Stimulated activated CD8-positive, alpha-beta memory T cell treated with anti-CD3 and anti-CD28 coated beads, Interleukin-4, amount 100 ng/mL, for 24 hours (primary cell): ENCODE measurements at regions not wholly inside any gene's neighbourhood (a gene's known extent, or its start where the extent isn't known, plus 50 kb on each side); places are given as distances from the start of the nearest gene placed in this dataset.
"Not testable (repeated sequence)": the region's sequence is repeated elsewhere in the genome, so short reads cannot be mapped to it uniquely, and the experiment has no call there.

Source experiments
- DNase-seq: peaks from one replicate; pipeline ENCODE4 v3.0.0-alpha.2; 2020; ENCODE audit warnings: low read depth

GRCh38 chr7:131727189-131727588 lies 170.8 kb upstream of the PODXL start:
- DNase-seq, result no peak

DNA sequence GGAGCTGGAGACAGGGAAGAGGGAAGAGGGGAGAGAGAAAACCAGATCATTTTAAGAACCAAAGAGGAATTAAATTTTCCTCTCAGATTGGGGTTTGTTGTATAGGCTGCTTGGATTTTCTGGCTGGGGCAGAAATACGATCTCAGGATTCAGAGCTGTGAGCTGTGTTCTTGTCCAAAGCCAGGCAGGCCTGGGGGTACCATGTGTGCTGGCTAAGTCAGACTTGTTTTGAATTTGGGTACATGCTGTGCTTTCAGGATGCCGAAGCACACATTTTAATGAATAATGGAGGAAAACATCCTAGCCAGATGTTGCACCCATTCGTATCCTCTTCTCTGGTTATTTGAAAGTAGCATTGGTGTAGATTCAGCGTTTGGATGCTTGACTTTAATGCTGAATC lies 170.3 kb upstream of the PODXL start:
- DNase-seq, result no peak

GRCh38 chr7:131726031-131726430 lies 169.6 kb upstream of the PODXL start:
- DNase-seq, result no peak

- DNase-seq, result no peak
Measured at GRCh38 chr7:131724776-131725345, 168.4 kb upstream of the PODXL start.

DNA sequence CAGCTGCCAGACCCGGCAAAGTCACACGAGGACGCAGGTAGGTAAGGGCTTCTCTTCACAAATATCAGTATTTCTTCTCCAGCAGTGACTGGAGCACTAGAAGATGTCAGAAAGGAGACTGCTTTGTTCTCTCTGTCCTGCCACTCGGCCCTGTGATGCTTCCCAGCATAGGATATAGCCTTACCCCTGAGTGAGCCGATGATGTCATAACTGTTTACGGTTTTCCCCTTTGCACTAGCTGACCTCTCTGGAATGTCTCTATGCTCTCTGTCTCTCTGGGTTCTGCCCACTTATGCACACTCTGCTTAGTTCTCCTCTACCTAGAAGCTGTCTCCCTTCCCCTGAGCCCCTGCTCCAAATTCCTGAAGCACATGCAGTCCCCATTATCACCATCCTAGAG lies 167.5 kb upstream of the PODXL start:
- no peak for DNase-seq

DNA sequence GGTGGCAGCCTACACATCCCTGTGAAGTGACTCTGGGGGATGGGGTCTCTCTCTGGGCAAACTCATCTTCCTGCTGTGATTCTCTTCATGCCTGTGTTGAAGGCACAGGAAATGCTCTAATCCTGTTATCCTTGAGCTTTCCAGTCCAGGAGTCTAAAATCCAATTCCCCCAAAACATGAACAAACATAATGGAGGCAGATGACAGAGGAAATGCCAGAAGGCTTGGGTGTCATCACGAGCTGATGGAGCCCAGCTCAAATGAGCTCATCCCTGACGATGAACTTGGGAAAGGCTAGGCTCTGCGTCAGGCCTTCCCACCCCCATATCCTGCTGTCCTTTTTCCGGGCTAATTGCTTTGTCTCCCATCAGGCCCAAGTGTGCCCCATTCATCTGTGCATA lies 165.9 kb upstream of the PODXL start:
- no peak for DNase-seq

DNA sequence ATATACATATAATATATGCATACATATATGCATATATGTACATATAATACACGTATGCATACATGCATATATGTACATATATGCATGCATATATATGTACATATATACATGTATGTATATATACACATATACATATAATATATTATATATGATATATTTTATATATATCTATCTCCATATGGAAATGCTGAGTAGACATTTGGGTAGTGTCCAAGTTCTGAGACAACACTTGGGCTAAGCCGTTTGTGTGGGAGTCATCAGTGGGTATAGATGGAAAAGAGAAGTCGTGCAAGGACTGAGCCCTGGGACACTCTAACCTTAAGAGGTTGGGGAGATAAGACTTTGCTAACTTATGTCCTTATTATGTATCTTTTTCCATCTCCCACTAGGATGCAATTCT lies 165.2 kb upstream of the PODXL start:
- DNase-seq, result no peak

- no peak for DNase-seq
Measured at GRCh38 chr7:131720703-131721102, 164.3 kb upstream of the PODXL start.

DNA sequence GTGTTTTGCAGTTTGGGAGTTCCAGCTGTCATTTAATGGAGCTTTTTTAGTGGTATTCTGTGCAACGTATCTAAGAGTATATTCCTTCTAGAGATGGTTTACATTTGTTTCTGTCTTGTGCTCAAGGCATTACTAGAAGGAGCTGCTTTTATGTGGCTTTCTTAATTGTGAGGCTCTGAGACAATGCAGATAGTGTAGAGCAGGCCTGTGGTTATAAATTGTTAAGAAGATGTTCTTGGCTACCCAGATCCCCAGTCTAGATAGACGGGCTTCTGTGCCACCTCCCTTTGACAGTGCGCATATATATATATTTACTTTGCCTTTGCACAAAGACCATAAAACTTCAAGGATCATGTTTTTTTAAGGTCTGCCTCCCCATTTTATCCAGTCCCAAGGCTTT lies 160.8 kb upstream of the PODXL start:
- DNase-seq, result no peak

DNA sequence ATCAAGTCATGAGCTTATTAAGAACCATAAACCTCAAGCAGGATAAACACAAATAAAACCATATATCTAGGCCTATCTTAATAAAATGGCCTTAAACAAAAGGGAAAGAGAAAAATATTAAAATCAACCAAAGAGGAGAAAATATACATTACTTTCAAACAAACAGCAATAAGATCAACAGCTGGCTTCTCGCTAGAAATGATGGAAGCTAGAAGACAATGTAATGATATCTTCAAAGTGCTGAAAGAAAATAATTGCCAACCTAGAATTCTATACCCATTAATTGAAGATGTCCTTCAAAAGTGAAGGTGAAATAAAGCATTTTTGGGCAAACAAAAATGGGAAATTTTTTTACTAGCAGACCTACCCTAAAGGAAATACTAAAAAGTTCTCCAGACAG lies 142.9 kb upstream of the PODXL start:
- DNase-seq, result no peak

- peak; percentile 31 for DNase-seq
Measured at GRCh38 chr7:131692131-131692960, 135.9 kb upstream of the PODXL start.

- no peak for DNase-seq
Measured at GRCh38 chr7:131691454-131692130, 135.2 kb upstream of the PODXL start.

DNA sequence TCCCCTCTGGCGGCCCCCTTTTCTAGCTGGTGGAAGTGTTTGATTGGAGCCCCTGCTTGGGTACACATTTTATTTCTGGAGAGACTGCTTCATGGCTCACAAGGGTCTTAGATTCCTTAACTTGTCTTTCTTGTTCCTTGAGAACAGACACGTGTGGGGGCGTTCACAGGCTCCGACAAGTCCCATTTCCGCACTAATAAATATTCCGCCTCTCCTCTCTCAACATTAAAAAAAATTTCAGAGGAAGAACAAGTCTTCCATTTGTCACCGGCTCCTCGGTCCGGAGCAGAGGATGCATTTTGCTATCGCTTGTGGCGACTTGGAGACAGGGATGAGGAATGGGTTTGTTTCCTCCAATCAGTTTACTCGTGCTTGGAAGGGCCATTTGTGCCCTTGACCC lies 134.0 kb upstream of the PODXL start:
- DNase-seq, result no peak

DNA sequence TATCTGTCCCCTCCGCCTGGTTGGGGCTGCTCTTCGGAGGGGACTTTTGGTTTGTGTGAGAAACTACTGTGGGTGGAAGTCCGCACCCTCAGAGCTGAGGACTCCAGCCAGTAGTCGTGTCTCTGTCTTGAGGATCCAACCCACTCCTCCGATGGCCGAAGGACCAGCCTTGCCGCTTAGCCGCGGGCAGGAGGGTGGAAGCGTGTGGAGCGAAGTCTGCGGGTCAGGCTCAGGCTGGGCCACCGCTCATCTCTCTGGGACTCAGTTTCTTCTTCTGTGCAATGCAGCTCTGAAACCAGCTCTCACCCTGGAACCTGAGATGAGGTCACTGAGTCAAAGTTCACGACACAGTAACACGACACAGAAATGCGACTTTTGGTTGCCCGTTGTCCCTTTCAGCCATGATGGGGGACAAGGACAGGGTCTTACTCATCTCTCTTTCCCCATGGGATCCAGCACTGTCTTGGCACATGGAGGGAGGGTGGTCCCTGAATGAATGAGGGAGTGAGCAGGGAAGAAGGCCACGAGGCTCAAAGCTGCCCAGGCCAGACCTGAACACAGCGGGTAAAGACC lies 133.3 kb upstream of the PODXL start:
- no peak for DNase-seq

DNA sequence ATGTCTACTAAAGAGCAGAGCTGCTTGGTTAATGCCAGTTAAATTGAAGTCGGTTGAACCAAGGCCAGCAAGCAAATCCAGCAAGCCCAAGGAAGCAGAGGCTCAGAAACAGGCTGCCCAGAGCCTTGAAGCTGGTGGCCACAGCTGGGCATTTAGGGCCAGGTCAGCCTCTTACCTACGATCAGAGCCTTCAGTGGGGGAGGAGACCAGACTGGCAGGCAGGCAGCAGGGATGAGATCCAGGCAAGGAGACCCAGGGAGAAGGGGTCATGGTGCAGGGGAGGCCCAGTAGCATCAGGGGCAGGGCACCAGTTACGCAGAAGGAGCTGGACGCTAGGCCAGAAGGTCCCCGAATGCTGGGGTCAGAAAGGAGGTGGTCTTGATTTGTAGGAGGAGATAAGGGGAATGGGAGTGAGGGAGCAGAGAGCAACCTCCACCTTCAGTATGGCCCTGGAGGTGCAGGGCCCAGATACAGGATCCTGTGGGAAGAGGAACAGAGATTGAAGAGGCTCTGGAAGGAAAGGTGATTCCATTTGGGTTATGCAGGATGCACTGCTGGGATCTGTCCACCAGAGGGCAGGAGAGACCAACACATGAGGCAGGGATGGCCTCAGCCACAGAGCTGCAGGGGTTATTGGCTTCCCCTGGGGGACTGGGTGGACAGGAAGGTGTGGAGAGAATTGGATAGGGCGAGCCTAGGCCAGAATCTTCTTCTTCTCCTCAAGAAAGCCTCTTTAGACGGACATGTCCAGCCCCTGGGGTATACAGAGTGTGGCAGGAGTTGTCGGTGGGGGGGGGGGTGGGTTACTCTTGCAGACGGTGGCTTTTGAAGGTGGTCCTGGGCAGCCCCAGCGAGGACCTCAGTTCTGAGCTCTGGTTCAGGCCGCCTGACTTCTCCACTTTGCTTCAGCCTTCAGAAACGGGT lies 132.6 kb upstream of the PODXL start:
- peak; percentile 40 for DNase-seq

- no peak for DNase-seq
Measured at GRCh38 chr7:131687296-131687695, 130.9 kb upstream of the PODXL start.

GRCh38 chr7:131686833-131687232 lies 130.4 kb upstream of the PODXL start:
- DNase-seq, result no peak

GRCh38 chr7:131683536-131684125 lies 127.2 kb upstream of the PODXL start:
- DNase-seq, result no peak

GRCh38 chr7:131681961-131682360 lies 125.5 kb upstream of the PODXL start:
- no peak for DNase-seq

- not testable (repeated sequence) for DNase-seq
Measured at GRCh38 chr7:131679071-131679470, 122.6 kb upstream of the PODXL start.

GRCh38 chr7:131676850-131677249 lies 120.4 kb upstream of the PODXL start:
- not testable (repeated sequence) for DNase-seq
